SK-N-SH (cell line): ENCODE measurements at regions not wholly inside any gene's neighbourhood (a gene's known extent, or its start where the extent isn't known, plus 50 kb on each side); places are given as distances from the start of the nearest gene placed in this dataset.

Source experiments
- CHD2 ChIP-seq: fragments of 150-350 bp; IDR thresholded peaks from 2 replicates; pipeline ENCODE4 v1.6.1; 2018; ENCODE audit warnings: low read length; ENCODE audit not compliant: partially characterized antibody
- ELF1 ChIP-seq: IDR thresholded peaks from 2 replicates; pipeline ENCODE4 v1.4.0; 2012
- EZH2phosphoT487 ChIP-seq: fragments of 200-600 bp; sonication (generic); IDR thresholded peaks from 2 replicates; pipeline ENCODE4 v1.6.1; 2017; ENCODE audit warnings: low read depth, mixed run types, mild to moderate bottlenecking, antibody characterized with exemption, moderate library complexity, borderline replicate concordance
- FOSL2 ChIP-seq: IDR thresholded peaks from 2 replicates; pipeline ENCODE4 v1.4.0; 2012; ENCODE audit warnings: low read depth, mild to moderate bottlenecking, moderate library complexity, borderline replicate concordance
- FOXJ3 ChIP-seq: sonication (generic); formaldehyde crosslinking; IDR thresholded peaks from 2 replicates; pipeline ENCODE4 v1.5.1; 2020; ENCODE audit warnings: mild to moderate bottlenecking, missing genetic modification reagents
- FOXM1 ChIP-seq: IDR thresholded peaks from 2 replicates; pipeline ENCODE4 v1.4.0; 2012; ENCODE audit warnings: low read depth, mild to moderate bottlenecking
- JUND ChIP-seq: IDR thresholded peaks from 2 replicates; pipeline ENCODE4 v1.4.0; 2012
- MXI1 ChIP-seq: IDR thresholded peaks from 2 replicates; pipeline ENCODE4 v1.6.1; 2012; ENCODE audit warnings: mild to moderate bottlenecking, low read depth, low read length, improper control_type of control experiment
- NFIC ChIP-seq: IDR thresholded peaks from 2 replicates; pipeline ENCODE4 v1.4.0; 2012; ENCODE audit warnings: borderline replicate concordance
- NRF1 ChIP-seq: IDR thresholded peaks from 2 replicates; pipeline ENCODE4 v1.6.1; 2012; ENCODE audit warnings: low read depth, mild to moderate bottlenecking, low read length
- PBX3 ChIP-seq: IDR thresholded peaks from 2 replicates; pipeline ENCODE4; 2012
- RAD21 ChIP-seq: IDR thresholded peaks from 2 replicates; pipeline ENCODE4 v1.6.1; 2012; ENCODE audit warnings: mild to moderate bottlenecking, low read length
- RXRA ChIP-seq: IDR thresholded peaks from 2 replicates; pipeline ENCODE4 v1.4.0; 2012; ENCODE audit warnings: low read depth, mild to moderate bottlenecking, borderline replicate concordance
- SIN3A ChIP-seq: IDR thresholded peaks from 2 replicates; pipeline ENCODE4 v1.6.1; 2012; ENCODE audit warnings: low read depth, mild to moderate bottlenecking, low read length, moderate library complexity, borderline replicate concordance
- SMC3 ChIP-seq: IDR thresholded peaks from 2 replicates; pipeline ENCODE4 v1.6.1; 2012; ENCODE audit warnings: low read depth, low read length, improper control_type of control experiment
- TAF1 ChIP-seq: IDR thresholded peaks from 2 replicates; pipeline ENCODE4 v1.6.1; 2012; ENCODE audit warnings: low read depth, mild to moderate bottlenecking, low read length, moderate library complexity, borderline replicate concordance
- TCF12 ChIP-seq: IDR thresholded peaks from 2 replicates; pipeline ENCODE4 v1.4.0; 2012
- TEAD4 ChIP-seq: IDR thresholded peaks from 2 replicates; pipeline ENCODE4 v1.4.0; 2012; ENCODE audit warnings: mild to moderate bottlenecking, borderline replicate concordance; ENCODE audit not compliant: insufficient read depth
- USF2 ChIP-seq: fragments of 150-350 bp; IDR thresholded peaks from 2 replicates; pipeline ENCODE4 v1.6.1; 2017; ENCODE audit warnings: antibody characterized with exemption, low read length, low read depth, borderline replicate concordance
- ZBTB33 ChIP-seq: IDR thresholded peaks from 2 replicates; pipeline ENCODE4 v1.4.0; 2012; ENCODE audit warnings: low read depth, borderline replicate concordance
- TF ChIP-seq, protein P1 (sequence below): fragments of 200-600 bp; sonication (generic); IDR thresholded peaks from 2 replicates; pipeline ENCODE4 v1.6.1; 2017; ENCODE audit warnings: antibody characterized with exemption, mild to moderate bottlenecking, moderate library complexity
- TF ChIP-seq, protein P2 (sequence below): IDR thresholded peaks from 2 replicates; pipeline ENCODE4 v1.4.0; 2012; ENCODE audit warnings: low read depth, borderline replicate concordance

DNA sequence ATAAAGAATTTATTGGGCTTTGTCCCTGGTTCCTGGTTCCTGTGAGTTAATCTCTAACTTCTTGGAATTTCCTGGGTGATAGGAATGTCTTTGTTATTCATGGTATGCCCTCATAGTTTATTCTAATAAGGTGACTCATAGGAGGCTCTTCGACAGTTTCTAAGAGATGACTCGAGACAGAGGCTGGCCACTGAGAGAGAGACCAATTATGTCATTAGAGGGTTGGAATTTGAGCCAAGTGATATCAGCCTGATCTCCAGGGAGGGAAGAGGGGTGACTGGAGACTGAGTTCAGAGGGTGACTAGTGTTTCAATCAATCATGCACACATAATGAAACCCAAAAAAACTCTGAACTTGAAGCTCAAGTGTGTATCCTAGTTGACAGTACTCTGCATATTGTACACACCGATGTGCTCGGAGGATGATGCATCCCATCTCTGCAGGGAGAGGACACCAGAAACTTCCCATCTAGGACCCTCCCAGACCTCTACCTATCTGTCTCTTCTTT is 185.7 kb downstream of the MTCL1 start (continued):
- TF ChIP-seq RAD21 (no peak), TEAD4 (peak; percentile 98), SMC3 (no peak), RXRA (peak; percentile 90; the same call in 1 of the 2 replicates), NFIC (peak; percentile 94), TCF12 (peak; percentile 91), EZH2phosphoT487 (no peak), NRF1 (no peak), ELF1 (peak; percentile 76; the same call in 1 of the 2 replicates), MXI1 (no peak), ZBTB33 (peak; percentile 67; the same call in 1 of the 2 replicates), PBX3 (peak; percentile 90), TAF1 (no peak), SIN3A (peak; percentile 82), FOSL2 (peak; percentile 95), JUND (peak; percentile 91), FOXM1 (no peak; the same call in 1 of the 2 replicates), FOXJ3 (CRISPR knock-in tag) (no peak), CHD2 (no peak), USF2 (no peak)
- TF ChIP-seq, protein P1, sequence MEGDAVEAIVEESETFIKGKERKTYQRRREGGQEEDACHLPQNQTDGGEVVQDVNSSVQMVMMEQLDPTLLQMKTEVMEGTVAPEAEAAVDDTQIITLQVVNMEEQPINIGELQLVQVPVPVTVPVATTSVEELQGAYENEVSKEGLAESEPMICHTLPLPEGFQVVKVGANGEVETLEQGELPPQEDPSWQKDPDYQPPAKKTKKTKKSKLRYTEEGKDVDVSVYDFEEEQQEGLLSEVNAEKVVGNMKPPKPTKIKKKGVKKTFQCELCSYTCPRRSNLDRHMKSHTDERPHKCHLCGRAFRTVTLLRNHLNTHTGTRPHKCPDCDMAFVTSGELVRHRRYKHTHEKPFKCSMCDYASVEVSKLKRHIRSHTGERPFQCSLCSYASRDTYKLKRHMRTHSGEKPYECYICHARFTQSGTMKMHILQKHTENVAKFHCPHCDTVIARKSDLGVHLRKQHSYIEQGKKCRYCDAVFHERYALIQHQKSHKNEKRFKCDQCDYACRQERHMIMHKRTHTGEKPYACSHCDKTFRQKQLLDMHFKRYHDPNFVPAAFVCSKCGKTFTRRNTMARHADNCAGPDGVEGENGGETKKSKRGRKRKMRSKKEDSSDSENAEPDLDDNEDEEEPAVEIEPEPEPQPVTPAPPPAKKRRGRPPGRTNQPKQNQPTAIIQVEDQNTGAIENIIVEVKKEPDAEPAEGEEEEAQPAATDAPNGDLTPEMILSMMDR: no peak
- TF ChIP-seq, protein P2, sequence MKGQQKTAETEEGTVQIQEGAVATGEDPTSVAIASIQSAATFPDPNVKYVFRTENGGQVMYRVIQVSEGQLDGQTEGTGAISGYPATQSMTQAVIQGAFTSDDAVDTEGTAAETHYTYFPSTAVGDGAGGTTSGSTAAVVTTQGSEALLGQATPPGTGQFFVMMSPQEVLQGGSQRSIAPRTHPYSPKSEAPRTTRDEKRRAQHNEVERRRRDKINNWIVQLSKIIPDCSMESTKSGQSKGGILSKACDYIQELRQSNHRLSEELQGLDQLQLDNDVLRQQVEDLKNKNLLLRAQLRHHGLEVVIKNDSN: no peak
